ENCODE measurements at regions not wholly inside any gene's neighbourhood (a gene's known extent, or its start where the extent isn't known, plus 50 kb on each side); places are given as distances from the start of the nearest gene placed in this dataset.
A peak's percentile ranks its signal among the peaks of the same experiment; 100 is the strongest.

GRCh38 chr5:122699201-122699600, 75.7 kb upstream of the SNX2 start:
- no peak overlapping the region for H3K4me3 ChIP-seq (ENCODE audit: low read depth, low read length)
- DNase-seq (ENCODE audit: low read depth), result no peak
- TF ChIP-seq, protein P1, sequence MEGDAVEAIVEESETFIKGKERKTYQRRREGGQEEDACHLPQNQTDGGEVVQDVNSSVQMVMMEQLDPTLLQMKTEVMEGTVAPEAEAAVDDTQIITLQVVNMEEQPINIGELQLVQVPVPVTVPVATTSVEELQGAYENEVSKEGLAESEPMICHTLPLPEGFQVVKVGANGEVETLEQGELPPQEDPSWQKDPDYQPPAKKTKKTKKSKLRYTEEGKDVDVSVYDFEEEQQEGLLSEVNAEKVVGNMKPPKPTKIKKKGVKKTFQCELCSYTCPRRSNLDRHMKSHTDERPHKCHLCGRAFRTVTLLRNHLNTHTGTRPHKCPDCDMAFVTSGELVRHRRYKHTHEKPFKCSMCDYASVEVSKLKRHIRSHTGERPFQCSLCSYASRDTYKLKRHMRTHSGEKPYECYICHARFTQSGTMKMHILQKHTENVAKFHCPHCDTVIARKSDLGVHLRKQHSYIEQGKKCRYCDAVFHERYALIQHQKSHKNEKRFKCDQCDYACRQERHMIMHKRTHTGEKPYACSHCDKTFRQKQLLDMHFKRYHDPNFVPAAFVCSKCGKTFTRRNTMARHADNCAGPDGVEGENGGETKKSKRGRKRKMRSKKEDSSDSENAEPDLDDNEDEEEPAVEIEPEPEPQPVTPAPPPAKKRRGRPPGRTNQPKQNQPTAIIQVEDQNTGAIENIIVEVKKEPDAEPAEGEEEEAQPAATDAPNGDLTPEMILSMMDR (IDR thresholded peaks at IDR 0.05; ENCODE audit: control insufficient read depth, extremely low read depth, insufficient read depth), result no peak

GRCh38 chr5:122701640-122702523, 73.0 kb upstream of the SNX2 start:
- TF ChIP-seq, protein P1 (IDR thresholded peaks at IDR 0.05; ENCODE audit: control insufficient read depth, extremely low read depth, insufficient read depth), result no peak
- DNase-seq (ENCODE audit: low read depth), result no peak

DNA sequence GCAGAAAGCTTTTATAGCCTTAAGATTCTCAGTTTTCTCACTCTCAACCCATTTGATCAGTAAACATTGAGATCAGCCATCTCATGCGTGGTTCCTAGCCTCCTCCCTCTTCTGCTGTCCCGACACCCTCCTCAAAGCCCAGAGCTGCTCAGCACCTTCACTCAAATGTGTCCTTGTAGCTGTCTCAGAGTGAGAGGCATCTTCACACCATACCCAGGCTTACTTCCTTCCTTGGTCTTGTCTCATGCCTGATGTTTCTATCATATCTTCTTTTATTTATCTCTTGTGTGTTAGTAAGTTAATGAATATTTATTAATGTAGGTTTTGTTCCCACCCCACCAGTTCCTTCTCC, 72.4 kb upstream of the SNX2 start:
- TF ChIP-seq, protein P1 (IDR thresholded peaks at IDR 0.05; ENCODE audit: control insufficient read depth, extremely low read depth, insufficient read depth), result no peak
- no peak for DNase-seq (ENCODE audit: low read depth)
- H3K4me3 ChIP-seq (ENCODE audit: low read depth, low read length), result no peak overlapping the region

More at GRCh38 chr5:122701640-122702523, 73.0 kb upstream of the SNX2 start:
- no peak overlapping the region for H3K4me3 ChIP-seq (ENCODE audit: low read depth, low read length)

DNA sequence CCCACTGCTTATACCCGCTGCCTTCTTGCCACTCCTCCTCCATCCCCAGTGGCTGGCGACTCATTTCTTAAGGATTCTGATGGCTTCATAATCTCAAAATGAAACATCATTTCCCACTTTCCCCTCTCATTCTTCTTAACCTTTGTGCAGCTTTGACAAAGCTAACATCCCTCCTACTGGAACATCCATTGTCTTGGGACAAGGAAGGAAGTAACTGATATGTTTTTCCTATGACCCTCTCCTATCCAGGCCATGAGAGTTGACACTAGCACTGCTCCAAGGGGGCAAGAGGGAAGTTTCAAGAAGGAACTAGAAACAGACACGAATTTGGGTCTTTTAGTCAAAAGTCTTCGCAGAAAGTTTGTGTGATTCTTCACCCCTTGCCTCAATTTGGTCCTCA, 71.7 kb upstream of the SNX2 start:
- H3K4me3 ChIP-seq (ENCODE audit: low read depth, low read length), result no peak overlapping the region
- no peak for DNase-seq (ENCODE audit: low read depth)
- TF ChIP-seq, protein P1 (IDR thresholded peaks at IDR 0.05; ENCODE audit: control insufficient read depth, extremely low read depth, insufficient read depth), result no peak

GRCh38 chr5:122704247-122705036, 70.4 kb upstream of the SNX2 start:
- H3K4me3 ChIP-seq (ENCODE audit: low read depth, low read length), result no peak overlapping the region
- peak; percentile 19 for DNase-seq (ENCODE audit: low read depth)
- TF ChIP-seq, protein P1 (IDR thresholded peaks at IDR 0.05; ENCODE audit: control insufficient read depth, extremely low read depth, insufficient read depth), result peak; percentile 65

DNA sequence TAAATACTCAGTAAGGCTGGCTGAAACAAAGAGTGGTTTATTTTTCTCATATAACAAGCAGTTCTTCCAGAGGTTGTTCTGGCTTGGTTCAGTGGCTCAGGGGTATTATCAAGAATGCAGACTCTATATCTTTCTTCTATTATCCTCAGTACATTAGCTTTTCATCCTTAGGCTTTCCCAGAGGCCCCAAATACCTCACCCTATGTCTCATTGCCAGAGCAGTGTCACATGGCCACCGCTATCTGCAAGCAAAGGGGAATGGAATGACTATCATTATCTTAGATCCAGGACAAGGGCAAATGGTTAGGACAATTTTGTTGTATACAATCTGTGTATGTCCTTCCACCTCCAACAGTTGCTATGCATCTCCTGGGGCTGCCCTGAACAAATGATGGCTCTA, 69.0 kb upstream of the SNX2 start:
- H3K4me3 ChIP-seq (ENCODE audit: low read depth, low read length), result no peak overlapping the region

More for the DNA sequence above, 69.0 kb upstream of the SNX2 start:
- no peak for DNase-seq (ENCODE audit: low read depth)
- TF ChIP-seq, protein P1 (IDR thresholded peaks at IDR 0.05; ENCODE audit: control insufficient read depth, extremely low read depth, insufficient read depth), result no peak
